GM19463 (cell line): ENCODE measurements at regions not wholly inside any gene's neighbourhood (a gene's known extent, or its start where the extent isn't known, plus 50 kb on each side); places are given as distances from the start of the nearest gene placed in this dataset.
"Not testable (repeated sequence)": the region's sequence is repeated elsewhere in the genome, so short reads cannot be mapped to it uniquely, and the experiment has no call there.

Experiments
- ATAC-seq: cut with Tn5 transposase; IDR thresholded peaks from one replicate; pipeline ENCODE4 v1.9.1; 2021; ENCODE audit warnings: mild to moderate bottlenecking, moderate library complexity; ENCODE audit not compliant: unreplicated experiment

DNA sequence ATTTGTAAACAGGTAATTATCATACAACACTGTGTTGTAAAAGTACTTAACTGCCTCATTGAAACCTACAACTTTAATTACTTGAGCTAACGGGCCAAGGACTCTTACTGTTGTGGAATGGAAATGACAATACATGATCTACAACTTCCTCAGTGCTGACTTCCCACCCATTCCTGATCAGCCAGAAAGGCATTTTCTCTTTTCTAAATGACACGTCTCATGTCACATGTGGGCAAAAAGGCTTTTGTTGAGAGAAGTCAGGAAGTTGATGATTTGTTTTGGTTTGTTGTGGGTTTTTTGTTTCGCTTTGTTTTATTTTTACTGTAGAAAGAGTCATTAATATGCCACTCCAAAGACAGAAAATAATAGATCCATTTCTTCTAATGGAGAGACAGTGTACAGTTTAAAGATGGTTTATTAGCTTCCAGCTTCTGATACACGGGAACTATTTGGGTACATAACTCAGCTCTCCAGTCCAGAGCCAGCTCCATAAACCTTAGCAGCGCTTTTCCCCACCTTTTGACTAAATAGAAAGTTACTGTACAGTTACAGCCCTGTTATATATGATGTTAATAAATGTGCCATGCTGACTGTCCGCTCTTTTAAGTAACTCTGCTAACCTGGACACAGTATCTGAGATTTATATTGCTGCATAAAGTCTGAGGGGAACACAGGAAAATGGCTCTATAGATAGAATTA lies 509.4 kb upstream of the API5 start:
- ATAC-seq: no peak

DNA sequence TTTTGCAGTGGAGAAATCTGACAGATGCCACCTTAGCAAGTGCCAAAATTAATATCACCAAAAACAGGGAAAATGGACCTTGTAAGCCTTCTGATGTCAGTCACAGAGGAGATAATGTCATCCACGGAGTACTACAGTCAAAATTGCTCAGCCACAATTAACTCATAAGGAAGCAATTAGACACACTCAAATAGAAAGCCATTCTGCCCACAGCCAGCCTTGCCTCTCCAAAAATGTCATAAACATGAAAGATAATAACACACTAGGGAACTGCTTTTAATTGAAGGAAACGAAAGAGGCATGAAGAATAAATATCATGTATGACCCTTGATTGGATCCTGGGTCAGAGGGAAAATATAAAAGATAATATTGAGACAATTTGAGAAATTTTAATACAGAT lies 505.6 kb upstream of the API5 start:
- no peak for ATAC-seq

DNA sequence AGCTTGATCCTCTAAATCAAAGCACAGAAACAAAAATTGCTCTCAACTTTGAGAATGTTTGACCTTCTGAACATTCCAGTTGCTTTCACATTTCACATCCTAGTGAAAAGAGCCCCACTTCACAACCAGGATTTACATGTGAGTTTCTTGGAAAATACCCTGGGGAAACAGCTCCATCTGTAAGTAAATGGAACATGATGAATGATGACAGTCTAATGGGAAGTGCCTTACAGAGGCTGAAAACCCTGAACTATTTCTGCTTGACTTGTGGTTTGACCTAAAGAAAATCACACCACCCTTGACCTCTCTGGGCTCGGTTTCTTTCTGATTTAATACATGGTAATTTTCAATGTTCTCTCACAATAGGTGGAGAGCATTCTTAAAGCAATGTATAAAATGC lies 499.4 kb upstream of the API5 start:
- no peak for ATAC-seq

DNA sequence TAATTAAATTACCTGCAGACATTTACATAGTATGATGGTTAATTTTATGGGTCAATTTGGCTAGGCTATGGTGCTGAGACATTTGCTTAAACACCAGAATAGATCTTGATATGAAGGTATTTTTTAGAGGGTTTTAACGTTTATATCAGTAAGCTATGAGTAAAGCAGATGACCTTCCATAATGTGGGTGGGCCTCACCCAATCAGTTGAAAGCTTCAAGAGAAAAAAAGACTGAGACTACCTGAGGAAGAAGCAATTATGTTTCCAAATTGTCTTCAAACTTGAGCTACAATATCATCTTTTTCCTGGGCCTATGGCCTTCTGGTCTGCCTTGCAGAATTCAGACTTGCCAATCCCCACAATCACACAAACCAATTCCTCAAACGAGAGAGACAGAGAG lies 498.8 kb upstream of the API5 start:
- ATAC-seq: no peak

DNA sequence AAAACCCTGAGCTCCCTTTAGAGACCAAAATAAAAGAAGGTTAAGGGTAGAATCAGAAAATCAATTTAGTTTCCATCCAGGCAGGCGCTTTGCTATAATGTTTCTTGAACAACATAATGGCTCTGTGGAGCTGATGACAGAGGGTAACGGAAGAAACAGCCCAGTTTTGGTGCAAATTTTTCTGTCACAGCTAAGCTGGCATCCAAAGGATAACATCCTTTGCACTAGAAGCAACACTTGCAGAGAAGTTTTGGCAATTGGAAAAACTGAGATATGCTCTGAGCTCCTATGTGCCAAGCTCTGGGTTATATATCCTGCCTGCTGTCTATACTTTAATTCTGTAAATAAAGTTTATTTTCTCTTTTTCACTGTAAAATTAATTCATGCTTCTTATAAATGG lies 495.3 kb upstream of the API5 start:
- ATAC-seq: no peak

DNA sequence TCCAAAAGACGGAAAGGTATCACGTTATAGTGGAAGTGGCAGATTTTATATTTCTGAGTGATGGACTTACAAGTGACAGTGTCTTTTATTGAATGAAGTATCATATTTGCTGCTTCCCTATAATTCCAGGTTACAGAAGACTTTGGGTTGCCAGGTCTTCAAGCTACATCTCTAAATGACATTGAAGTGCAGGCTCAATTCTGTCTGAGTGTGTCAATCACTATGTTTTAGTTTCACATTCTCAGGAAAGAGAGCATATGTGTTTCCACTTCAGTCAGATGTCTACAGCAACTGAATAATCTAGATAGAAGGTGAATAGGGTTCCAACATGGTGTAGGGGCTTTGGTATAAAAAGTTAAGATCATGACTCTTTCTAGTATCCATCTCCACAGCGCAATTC lies 492.7 kb upstream of the API5 start:
- no peak for ATAC-seq

DNA sequence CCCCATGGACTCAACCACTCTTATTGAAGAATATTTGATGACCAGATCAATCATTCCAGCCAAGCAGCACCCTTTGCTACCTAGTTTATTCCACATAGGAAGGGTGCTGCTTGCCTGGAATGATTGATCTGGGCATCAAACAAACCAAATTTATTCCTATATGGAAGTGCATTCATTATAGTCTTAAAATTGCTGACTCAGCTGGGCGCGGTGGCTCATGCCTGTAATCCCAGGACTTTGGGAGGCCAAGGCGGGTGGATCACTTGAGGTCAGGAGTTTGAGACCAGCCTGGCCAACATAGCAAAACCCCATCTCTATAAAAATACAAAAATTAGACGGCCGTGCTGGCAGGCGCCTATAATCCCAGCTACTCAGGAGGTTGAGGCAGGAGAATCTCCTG lies 489.6 kb upstream of the API5 start:
- ATAC-seq: not testable (repeated sequence)

DNA sequence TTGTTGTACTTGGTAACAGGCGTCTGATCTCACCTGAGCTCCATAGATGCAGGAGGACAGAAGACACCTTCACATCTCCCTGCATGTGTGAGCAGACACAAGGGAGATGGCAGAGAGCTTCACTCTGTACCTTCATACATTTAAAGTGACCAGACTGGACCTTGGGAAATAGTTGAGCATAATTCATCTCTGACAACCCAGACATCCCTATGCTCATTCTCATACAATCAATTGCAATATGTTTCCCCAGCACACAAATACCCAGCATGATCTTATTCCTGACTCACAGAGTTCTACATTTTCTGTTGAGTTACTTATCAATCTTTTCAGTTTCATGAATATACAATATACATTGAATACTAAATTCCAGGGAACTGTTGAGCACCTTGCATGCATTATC lies 488.2 kb upstream of the API5 start:
- no peak for ATAC-seq

DNA sequence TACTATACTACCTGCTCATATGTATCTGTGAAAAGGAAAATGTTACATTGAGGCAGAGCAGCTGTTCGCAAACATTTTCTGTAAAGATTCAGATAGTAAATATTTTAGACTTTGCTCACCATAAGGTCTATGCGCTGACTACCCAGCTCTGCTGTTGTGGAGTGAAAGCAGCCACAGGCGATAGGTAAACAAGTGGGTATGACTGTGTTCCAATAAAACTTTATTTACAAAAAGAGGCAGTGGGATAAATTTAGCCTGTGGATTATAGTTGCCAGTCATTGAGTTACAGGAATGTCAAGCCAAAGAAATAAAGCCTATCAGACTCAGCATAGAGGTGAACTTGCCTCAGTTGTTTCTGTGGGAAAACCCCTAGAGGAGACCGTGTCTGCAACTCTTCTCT lies 487.7 kb upstream of the API5 start:
- ATAC-seq: no peak

DNA sequence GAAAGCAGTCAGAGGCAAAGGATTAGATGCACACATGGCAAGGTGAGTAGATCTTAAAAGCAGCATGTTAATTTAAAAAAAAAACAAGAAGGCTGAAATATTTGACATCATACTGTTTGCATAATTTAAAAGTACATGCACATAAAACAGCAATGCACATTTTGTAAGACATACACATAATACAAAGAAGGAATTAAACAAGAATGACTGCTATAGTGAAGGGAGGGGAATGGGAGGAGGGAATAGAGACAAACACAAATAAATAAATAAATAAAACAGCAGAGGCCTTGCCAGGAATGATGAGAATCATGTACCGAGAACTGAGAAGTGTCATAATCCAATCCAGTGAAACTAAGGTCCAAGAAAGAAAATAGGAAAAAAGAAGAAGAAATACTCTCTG lies 486.2 kb upstream of the API5 start:
- no peak for ATAC-seq

DNA sequence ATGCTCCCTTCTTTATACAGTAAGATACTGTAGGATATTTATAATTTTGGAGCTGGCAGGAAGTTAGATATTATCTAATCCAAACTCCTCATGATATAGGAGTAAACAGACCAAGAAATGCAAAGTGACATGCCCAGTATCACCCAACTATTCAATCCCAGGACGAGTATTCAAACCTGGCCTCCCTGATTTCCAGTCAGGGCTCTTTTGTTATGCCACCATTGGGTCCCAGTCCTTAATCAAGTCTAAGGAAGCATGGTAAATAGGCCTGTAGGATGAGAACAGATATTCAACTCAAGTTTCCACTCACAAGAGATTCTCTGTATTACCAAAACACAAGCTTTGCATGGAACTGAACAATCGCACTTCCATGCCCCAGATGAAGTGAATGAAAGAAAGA lies 484.0 kb upstream of the API5 start:
- no peak for ATAC-seq

DNA sequence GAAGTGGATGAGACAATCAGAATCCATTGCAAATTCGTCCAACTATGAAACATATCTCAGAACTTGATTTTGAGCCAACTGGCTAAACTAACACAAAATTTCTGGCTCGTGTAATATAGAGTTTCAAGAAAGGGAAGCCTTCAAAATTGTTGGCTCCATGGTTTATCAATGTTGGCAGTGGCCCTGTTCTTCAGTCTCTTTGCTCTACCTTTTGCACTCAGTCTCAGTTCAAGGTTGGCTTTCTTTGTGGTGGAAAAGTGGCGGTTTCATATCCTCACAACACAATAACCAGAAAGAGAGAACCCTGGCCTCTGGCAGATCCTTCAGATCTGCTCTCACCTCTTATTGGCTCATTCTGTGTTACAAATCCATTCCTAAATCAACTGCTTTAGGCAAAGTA lies 473.8 kb upstream of the API5 start:
- ATAC-seq: no peak

DNA sequence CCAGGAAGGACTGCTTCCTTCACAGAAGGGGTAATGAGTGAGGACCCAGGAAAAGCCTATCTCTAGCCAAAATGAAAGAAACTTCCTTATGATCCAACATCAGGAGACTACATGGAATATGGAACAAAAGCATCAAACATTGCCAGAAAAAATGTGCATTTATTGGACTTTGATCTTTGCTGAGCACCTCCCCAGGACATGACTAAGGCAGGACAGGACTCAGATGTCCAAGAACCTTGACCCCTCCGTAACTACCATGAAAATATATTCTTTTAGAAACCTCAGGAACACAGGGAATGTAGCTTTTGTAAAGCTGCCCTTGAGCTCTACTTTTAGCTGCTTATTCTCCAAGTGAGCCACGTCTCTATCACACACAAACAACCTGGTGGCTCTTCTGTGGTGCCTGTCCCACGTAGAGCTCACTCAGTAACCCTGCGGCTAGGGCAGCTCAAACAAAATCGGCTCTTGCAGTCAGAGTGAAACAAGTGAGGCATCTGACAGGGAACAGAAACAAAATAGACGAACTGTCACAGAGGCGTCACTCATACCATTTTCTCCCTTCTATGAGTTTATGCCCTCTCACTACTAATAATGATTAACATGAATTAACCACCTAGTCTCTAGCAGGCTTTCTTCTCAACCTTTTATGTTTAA lies 471.5 kb upstream of the API5 start:
- peak; percentile 99 for ATAC-seq

DNA sequence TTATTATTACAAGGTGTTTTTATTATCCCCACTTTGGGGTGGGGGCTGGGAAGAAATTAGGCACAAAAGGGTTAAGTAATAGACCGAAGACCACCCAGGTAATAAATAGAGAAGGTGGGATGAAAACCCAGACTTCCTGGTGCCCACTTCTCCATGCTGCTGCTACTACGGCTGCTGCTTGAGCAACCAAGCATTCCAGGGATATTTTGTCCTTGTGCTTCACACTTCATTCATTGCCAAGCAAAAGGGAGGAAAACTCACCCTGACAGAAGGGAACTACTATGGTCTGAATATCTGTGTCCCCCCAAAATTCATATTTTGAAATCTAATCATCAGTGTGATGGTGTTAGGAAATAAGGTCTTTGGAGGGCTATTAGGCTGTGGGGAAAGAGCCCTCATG lies 470.9 kb upstream of the API5 start:
- no peak for ATAC-seq

DNA sequence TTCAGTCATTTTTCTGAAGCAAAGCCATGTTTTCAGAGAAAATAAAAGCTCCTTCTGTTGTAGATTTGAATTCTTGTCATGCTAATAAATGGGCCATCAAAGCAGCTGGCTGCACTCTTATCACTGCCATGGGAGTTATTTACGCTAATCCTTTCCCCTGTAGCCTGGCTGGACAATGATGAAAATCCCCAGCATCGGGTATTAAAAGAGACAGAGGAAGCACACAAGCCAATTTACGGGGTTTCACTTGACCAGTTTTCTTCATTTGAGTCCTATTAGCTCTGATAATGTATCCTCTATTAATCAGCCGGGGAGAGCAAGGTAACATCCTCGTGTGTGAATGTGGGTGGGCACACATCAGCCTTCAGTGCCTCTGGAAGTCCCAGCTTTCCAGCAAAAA lies 470.2 kb upstream of the API5 start:
- ATAC-seq: no peak

DNA sequence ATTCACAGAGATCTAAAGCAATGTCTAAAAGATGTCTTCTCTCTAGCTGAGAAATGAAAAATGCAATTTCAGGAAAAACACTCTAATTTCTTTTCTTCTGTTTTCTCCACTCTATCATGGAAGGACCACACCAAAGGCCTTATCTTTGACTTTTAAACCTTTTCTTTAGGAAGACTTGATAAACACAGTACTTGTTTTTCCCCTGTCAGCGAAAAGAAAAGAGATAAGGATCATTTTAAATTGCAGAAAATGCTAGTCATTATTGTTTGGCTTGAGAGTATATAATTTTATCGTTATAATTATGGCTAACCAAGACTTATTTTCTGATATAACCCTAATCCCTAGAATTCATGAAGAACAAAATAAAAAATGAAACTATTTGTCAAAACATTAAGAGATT lies 462.4 kb upstream of the API5 start:
- ATAC-seq: no peak

DNA sequence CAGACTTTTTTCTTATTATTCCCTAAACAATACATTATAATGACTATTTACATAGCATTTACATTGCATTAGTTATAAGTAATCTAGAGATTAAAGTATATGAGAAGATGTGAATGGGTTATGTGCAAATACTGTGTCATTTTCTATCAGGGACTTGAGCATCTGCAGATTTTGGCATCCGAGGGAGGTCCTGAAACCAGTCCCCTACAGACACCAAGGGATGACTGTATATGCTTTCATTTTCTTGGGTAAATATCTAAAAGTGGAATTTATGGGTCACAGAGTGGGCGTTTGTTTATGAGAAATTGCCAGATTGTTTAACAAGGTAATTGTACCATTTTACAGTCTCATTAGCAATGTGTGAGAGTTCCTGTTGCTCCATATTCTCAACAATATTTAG lies 454.5 kb upstream of the API5 start:
- ATAC-seq: peak; percentile 56

DNA sequence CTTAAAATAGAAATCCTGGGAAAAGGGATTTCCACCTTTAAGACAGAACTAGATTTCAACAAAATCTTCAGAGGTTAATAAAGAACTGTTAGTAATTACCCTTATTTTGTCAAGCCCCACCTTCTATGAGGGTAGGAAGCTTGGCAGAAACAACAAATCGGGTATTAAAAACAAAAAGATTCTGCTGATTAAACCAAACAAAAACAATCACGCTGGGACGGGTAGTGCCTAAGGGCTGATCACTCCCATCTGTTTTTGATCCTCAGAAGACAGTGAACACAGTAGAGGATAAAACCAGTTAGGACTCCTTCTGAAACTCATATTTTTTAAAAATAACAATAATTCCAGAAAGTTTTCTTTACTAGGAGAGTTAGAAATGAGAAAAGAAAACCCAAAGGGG lies 441.3 kb upstream of the API5 start:
- no peak for ATAC-seq

DNA sequence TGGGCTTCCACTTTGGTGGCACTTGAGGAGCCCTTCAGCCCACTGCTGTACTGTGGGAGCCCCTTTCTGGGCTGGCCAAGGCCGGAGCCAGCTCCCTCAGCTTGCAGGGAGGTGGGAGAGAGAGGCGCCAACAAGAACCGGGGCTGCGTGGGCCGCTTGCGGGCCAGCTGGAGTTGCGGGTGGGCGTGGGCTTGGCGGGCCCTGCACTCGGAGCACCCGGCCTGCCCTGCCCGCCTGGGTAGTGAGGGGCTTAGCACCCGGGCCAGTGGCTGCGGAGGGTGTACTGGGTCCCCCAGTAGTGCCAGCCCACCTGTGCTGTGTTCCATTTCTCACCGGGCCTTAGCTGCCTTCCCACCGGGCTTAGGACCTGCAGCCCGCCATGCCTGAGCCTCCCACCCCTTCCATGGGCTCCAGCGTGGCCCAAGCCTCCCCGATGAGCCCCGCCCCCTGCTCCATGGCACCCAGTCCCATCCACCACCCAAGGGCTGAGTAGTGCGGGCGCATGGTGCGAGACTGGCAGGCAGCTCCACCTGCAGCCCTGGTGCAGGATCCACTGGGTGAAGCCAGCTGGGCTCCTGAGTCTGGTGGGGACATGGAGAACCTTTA lies 437.9 kb upstream of the API5 start:
- not testable (repeated sequence) for ATAC-seq

DNA sequence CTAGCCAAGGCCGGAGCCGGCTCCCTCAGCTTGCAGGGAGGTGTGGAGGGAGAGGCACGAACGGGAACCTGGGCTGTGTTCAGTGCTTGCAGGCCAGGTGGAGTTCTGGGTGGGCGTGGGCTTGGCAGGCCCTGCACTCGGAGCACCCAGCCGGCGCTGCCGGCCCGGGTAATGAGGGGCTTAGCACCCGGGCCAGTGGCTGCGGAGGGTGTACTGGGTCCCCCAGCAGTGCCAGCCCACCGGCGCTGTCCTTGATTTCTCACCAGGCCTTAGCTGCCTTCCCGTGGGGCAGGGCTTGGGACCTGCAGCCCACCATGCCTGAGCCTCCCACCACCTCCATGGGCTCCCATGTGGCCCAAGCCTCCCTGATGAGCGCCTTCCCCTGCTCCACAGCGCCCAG lies 430.5 kb upstream of the API5 start:
- ATAC-seq: not testable (repeated sequence)

DNA sequence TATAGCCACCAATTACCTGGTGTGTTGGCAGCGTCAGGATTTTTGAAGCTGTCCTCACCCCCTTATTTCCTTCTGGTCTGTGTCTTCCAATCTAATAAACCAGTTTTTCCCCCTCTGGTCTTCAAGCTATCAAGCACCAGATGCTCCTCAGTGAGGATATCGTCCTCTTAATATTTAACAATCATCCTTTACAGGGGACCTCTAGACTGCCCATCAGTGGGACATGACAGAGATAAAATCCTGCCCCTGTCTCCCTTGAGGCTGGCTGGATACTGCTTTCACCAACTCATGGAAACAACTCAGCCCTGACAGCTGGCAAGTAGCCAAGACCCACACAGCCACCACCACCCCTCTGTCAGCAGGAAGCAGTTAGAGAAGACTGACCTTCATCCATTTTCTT lies 421.0 kb upstream of the API5 start:
- no peak for ATAC-seq

DNA sequence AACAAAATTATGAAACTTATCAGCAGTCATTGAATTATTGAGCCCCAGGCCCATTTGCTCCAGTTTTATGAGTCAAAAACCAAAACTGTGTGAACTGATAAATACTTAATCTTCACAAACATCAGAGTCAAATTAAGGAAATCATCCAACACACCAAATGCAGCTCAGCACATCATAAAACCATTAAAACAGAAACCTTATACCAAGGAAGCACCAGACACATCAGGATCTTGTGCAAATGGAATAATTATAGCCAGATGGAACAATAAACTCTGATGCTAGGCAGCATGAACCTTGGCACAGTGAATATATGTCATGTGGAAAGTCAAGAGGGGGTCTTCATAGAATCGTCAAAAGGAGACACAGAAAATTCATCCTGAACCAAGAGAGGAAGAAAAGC lies 410.7 kb upstream of the API5 start:
- no peak for ATAC-seq

DNA sequence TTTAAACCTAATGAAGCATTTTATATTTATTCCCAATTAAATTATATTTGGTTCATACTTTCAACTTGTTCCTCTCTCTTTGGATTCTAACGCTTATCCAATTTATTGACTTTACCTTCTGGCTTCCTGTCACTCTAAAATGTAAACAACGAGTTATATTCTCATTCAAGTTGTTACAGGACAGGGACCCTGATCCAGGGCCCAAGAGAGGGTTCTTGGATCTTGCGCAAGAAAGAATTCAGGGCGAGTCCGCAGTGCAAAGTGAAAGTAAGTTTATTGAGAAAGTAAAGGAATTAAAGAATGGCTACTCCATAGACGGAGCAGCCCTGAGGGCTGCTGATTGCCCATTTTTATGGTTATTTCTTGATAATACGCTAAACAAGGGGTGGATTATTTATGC lies 405.6 kb upstream of the API5 start:
- ATAC-seq: no peak
